Smooth muscle cell (in vitro differentiated cells): ENCODE measurements at regions not wholly inside any gene's neighbourhood (a gene's known extent, or its start where the extent isn't known, plus 50 kb on each side); places are given as distances from the start of the nearest gene placed in this dataset.

Experiments
- DNase-seq: peaks from one replicate; lab custom pipeline; 2025; ENCODE audit not compliant: unreplicated experiment; lab: John Stamatoyannopoulos, UW
- H2AFZ ChIP-seq: fragments of 200-600 bp; sonication (generic); 2 replicates; pipeline ENCODE4 v1.6.0; 2016; ENCODE audit warnings: antibody characterized with exemption, low read depth, mild to moderate bottlenecking
- H3F3A ChIP-seq: fragments of 200-600 bp; sonication (generic); 2 replicates; pipeline ENCODE4 v1.6.0; 2017; ENCODE audit warnings: antibody characterized with exemption, low read depth
- H3K27ac ChIP-seq: fragments of 200-600 bp; sonication (generic); 2 replicates; pipeline ENCODE4 v1.5.1; 2016; ENCODE audit warnings: low read depth, mild to moderate bottlenecking
- H3K27me3 ChIP-seq: fragments of 200-600 bp; sonication (generic); 2 replicates; pipeline ENCODE4 v1.6.1; 2016; ENCODE audit warnings: low read depth, mild to moderate bottlenecking
- H3K36me3 ChIP-seq: fragments of 200-600 bp; sonication (generic); 2 replicates; pipeline ENCODE4 v1.5.1; 2016; ENCODE audit warnings: low read depth
- H3K4me1 ChIP-seq: fragments of 200-600 bp; sonication (generic); 2 replicates; pipeline ENCODE4 v1.5.1; 2016; ENCODE audit warnings: low read depth
- H3K4me2 ChIP-seq: fragments of 200-600 bp; sonication (generic); 2 replicates; pipeline ENCODE4 v1.6.0; 2016; ENCODE audit warnings: mild to moderate bottlenecking
- H3K4me3 ChIP-seq: fragments of 200-600 bp; sonication (generic); 2 replicates; pipeline ENCODE4 v1.5.1; 2016; ENCODE audit warnings: mild to moderate bottlenecking
- H3K79me2 ChIP-seq: fragments of 200-600 bp; sonication (generic); 2 replicates; pipeline ENCODE4 v1.6.0; 2016; ENCODE audit warnings: low read depth, mild to moderate bottlenecking
- H3K9ac ChIP-seq: fragments of 200-600 bp; sonication (generic); 2 replicates; pipeline ENCODE4 v1.6.0; 2016; ENCODE audit warnings: low read depth
- H3K9me3 ChIP-seq: fragments of 200-600 bp; sonication (generic); replicated peaks from 2 replicates; pipeline ENCODE4 v1.5.1; 2016; ENCODE audit warnings: low read depth
- H4K20me1 ChIP-seq: fragments of 200-600 bp; sonication (generic); 2 replicates; pipeline ENCODE4 v1.6.0; 2016; ENCODE audit warnings: low read depth
- CTCF ChIP-seq: fragments of 200-600 bp; sonication (generic); IDR thresholded peaks from 2 replicates; pipeline ENCODE4 v1.5.1; 2017; ENCODE audit warnings: borderline replicate concordance, mild to moderate bottlenecking, antibody characterized with exemption; ENCODE audit not compliant: insufficient read depth, poor library complexity, severe bottlenecking
- WGBS: methylation state at CpG from one replicate; pipeline ENCODE4 v1.1.7; 2016; ENCODE audit warnings: low lambda C conversion rate; 5-methylcytosine and 5-hydroxymethylcytosine counted together

- no peak for TF ChIP-seq CTCF
- no peaks in the 10 kb centered on the region for H3K36me3 ChIP-seq
- H3K9me3 ChIP-seq: no peaks in the 10 kb centered on the region
- no peaks in the 10 kb centered on the region for H3F3A ChIP-seq
- H3K4me2 ChIP-seq: no peak overlapping the region
- no peaks in the 10 kb centered on the region for H4K20me1 ChIP-seq
- H3K4me1 ChIP-seq: no peaks in the 10 kb centered on the region
- H3K4me3 ChIP-seq: no peak overlapping the region
- no peaks in the 10 kb centered on the region for H3K27me3 ChIP-seq
- no peak overlapping the region for H3K9ac ChIP-seq
- DNase-seq: no peak
- H3K79me2 ChIP-seq: no peaks in the 10 kb centered on the region
- 54% methylated on average over 12 of the region's 12 CpGs for WGBS
- no peak overlapping the region for H3K27ac ChIP-seq
- H2AFZ ChIP-seq: no peak overlapping the region
Measured at GRCh38 chr12:9326085-9326484, 117.9 kb upstream of the PZP start.

DNA sequence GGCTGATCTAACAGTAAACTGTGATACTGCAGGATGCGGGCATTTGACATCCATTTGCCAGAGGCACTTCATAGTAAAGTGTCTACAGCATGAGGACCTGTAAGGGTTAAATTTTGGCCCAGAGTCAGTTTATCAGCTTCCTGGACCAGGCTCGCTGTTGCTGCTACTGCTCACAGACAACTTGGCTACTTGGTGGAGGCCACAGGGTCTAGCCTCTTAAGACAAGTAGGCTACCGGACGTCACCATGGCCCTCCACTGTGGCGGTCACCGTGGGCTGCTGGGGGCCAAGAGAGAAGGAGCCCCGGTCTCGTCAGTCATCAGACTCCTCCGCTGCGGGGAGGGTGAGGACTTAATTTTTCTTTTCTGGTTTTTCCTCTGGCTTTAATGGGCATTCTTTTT lies 117.3 kb upstream of the PZP start:
- H3K36me3 ChIP-seq: no peaks in the 10 kb centered on the region
- H3K9me3 ChIP-seq: no peaks in the 10 kb centered on the region
- no peak for TF ChIP-seq CTCF
- H3K4me3 ChIP-seq: no peak overlapping the region
- H3F3A ChIP-seq: no peaks in the 10 kb centered on the region
- WGBS: 66% methylated on average over 10 of the region's 10 CpGs
- no peaks in the 10 kb centered on the region for H3K4me1 ChIP-seq
- no peak overlapping the region for H3K9ac ChIP-seq
- H3K27me3 ChIP-seq: no peaks in the 10 kb centered on the region
- no peaks in the 10 kb centered on the region for H3K79me2 ChIP-seq
- H3K27ac ChIP-seq: no peak overlapping the region
- H3K4me2 ChIP-seq: no peak overlapping the region
- H2AFZ ChIP-seq: no peak overlapping the region
- no peak for DNase-seq
- H4K20me1 ChIP-seq: no peaks in the 10 kb centered on the region

DNA sequence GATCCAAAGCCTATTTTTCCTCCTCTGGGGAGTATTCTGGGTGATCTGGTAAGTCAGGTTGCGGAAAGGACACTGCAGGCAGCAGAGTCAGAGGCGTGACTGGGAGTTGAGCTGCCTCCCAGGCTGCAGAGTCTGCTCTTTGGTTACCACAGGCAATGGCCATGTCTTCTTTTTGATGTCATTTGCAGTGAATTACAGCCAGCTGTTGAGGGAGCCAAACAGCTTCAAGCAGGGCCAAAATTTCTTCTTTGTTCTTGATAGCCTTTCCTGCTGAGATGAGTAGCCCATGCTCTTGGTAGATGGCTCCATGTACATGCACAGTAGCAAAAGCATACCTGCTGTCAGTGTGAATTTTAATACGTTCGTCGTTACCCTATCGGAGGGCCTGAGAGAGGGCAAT lies 116.6 kb upstream of the PZP start:
- H3K27ac ChIP-seq: no peak overlapping the region
- no peak for DNase-seq
- no peaks in the 10 kb centered on the region for H3K36me3 ChIP-seq
- TF ChIP-seq CTCF: no peak
- no peak overlapping the region for H3K4me3 ChIP-seq
- no peaks in the 10 kb centered on the region for H3K27me3 ChIP-seq
- H4K20me1 ChIP-seq: no peaks in the 10 kb centered on the region
- no peaks in the 10 kb centered on the region for H3F3A ChIP-seq
- no peak overlapping the region for H3K4me2 ChIP-seq
- no peak overlapping the region for H3K9ac ChIP-seq
- no peaks in the 10 kb centered on the region for H3K9me3 ChIP-seq
- H2AFZ ChIP-seq: no peak overlapping the region
- peaks cover 4% of the 10 kb centered on the region for H3K4me1 ChIP-seq
- H3K79me2 ChIP-seq: no peaks in the 10 kb centered on the region
- WGBS: 94% methylated on average over 6 of the region's 6 CpGs

GRCh38 chr12:9323144-9323681 lies 115.0 kb upstream of the PZP start:
- no peak for DNase-seq
- 50% methylated on average over 5 of the region's 5 CpGs for WGBS
- no peaks in the 10 kb centered on the region for H3K36me3 ChIP-seq
- no peak overlapping the region for H3K4me3 ChIP-seq
- H2AFZ ChIP-seq: no peak overlapping the region
- H3K27ac ChIP-seq: no peak overlapping the region
- H3F3A ChIP-seq: no peaks in the 10 kb centered on the region
- no peaks in the 10 kb centered on the region for H3K27me3 ChIP-seq
- no peak overlapping the region for H3K9ac ChIP-seq
- no peaks in the 10 kb centered on the region for H4K20me1 ChIP-seq
- no peaks in the 10 kb centered on the region for H3K9me3 ChIP-seq
- no peak for TF ChIP-seq CTCF
- peaks cover 6% of the 10 kb centered on the region for H3K4me1 ChIP-seq
- H3K4me2 ChIP-seq: no peak overlapping the region
- H3K79me2 ChIP-seq: no peaks in the 10 kb centered on the region
